Ascending aorta (tissue), 2 donors: ENCODE measurements at regions not wholly inside any gene's neighbourhood (a gene's known extent, or its start where the extent isn't known, plus 50 kb on each side); places are given as distances from the start of the nearest gene placed in this dataset.

ENCODE experiments used
- DNase-seq, 2 donors: peaks; one replicate each; pipeline ENCODE4 v3.0.0-alpha.2; 2019; ENCODE audit warnings: low spot score in 2 of 2
- H3K27ac ChIP-seq, 2 donors: fragments of 200-600 bp; sonication (generic); one replicate each; pipeline ENCODE4 v1.5.1; 2016 to 2017; ENCODE audit warnings: mild to moderate bottlenecking in 1 of 2
- H3K27me3 ChIP-seq: fragments of 200-600 bp; sonication (generic); one replicate; pipeline ENCODE4 v1.5.1; 2017
- H3K36me3 ChIP-seq, 2 donors: fragments of 200-600 bp; sonication (generic); one replicate each; pipeline ENCODE4 v1.5.1; 2016
- H3K4me1 ChIP-seq, 2 donors: fragments of 200-600 bp; sonication (generic); one replicate each; pipeline ENCODE4 v1.5.1; 2016 to 2017; ENCODE audit warnings: mild to moderate bottlenecking in 1 of 2
- H3K4me3 ChIP-seq, 2 donors: fragments of 200-600 bp; sonication (generic); one replicate each; pipeline ENCODE4 v1.5.1; 2016 to 2017; ENCODE audit warnings: mild to moderate bottlenecking in 1 of 2
- H3K9me3 ChIP-seq, 2 donors: fragments of 200-600 bp; sonication (generic); one replicate each; pipeline ENCODE4 v1.5.1; 2016
- intact Hi-C: fragments of 100-400 bp; cut with DNase I; formaldehyde crosslinking; loops from one replicate; pipeline ENCODE4 v1.15.1; 2023
- TF ChIP-seq, protein P1 (sequence below), 3 experiments: fragments of 200-600 bp in 2 of 3; fragments of 450-650 bp in 1 of 3; sonication (generic) in 2 of 3; IDR thresholded peaks; one replicate each; pipeline ENCODE4 v1.5.1; 2016 to 2019; ENCODE audit warnings: antibody characterized with exemption in 3 of 3, mild to moderate bottlenecking in 1 of 3, moderate library complexity in 1 of 3

DNA sequence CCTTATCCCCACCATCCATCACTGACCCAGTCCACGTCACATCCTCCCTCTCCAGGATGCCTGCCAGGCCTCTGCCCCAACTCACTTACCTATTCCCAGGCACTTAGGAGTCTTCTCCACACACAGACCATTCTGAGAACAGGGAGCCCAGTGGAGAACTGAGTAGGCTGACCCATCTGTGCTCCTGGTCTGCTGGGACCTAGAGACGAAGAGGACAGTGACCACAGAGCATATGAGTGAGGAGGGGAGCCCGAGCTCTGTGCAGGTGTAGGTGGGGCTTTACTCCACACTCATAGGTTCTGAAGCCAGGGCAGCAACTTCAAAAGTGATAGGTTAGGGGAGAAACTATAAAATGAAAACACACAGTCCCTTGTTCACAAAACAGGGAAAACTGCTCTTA lies 130.0 kb downstream of the NDUFA10 start:
- TF ChIP-seq, protein P1, sequence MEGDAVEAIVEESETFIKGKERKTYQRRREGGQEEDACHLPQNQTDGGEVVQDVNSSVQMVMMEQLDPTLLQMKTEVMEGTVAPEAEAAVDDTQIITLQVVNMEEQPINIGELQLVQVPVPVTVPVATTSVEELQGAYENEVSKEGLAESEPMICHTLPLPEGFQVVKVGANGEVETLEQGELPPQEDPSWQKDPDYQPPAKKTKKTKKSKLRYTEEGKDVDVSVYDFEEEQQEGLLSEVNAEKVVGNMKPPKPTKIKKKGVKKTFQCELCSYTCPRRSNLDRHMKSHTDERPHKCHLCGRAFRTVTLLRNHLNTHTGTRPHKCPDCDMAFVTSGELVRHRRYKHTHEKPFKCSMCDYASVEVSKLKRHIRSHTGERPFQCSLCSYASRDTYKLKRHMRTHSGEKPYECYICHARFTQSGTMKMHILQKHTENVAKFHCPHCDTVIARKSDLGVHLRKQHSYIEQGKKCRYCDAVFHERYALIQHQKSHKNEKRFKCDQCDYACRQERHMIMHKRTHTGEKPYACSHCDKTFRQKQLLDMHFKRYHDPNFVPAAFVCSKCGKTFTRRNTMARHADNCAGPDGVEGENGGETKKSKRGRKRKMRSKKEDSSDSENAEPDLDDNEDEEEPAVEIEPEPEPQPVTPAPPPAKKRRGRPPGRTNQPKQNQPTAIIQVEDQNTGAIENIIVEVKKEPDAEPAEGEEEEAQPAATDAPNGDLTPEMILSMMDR (IDR thresholded peaks at IDR 0.05): no peak
- Histone ChIP-seq H3K9me3 (no peaks in the 10 kb centered on the region), H3K27me3 (no peaks in the 10 kb centered on the region), H3K27ac (no peak overlapping the region), H3K4me1 (no peaks in the 10 kb centered on the region), H3K36me3 (no peaks in the 10 kb centered on the region), H3K4me3 (no peak overlapping the region)
- DNase-seq: no peak
- intact Hi-C loops: no loop called here

DNA sequence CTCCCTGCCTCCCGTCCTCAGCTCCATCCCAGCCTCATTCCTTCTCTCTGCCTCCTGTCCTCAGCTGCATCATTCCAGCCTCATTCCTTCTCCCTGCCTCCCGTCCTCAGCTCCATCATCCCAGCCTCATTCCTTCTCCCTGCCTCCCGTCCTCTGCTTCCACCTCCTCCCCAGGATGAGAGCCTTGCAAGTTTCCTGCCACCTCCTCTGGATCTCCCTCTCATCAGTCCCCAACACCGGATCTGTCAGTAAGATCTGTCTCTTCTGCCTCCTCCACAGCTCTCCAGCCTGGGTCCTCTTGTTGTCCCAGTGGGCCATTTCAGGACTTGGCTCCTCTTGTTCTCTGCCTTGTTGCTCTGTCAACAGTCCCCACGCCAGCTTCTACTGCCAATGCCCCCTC lies 130.9 kb downstream of the NDUFA10 start:
- no peaks in the 10 kb centered on the region for H3K9me3 ChIP-seq
- H3K4me3 ChIP-seq: no peak overlapping the region
- no peaks in the 10 kb centered on the region for H3K27me3 ChIP-seq
- H3K36me3 ChIP-seq: no peaks in the 10 kb centered on the region
- H3K27ac ChIP-seq: no peak overlapping the region
- intact Hi-C loops: no loop called here
- TF ChIP-seq, protein P1 (IDR thresholded peaks at IDR 0.05): no peak
- H3K4me1 ChIP-seq: no peaks in the 10 kb centered on the region
- DNase-seq: no peak

DNA sequence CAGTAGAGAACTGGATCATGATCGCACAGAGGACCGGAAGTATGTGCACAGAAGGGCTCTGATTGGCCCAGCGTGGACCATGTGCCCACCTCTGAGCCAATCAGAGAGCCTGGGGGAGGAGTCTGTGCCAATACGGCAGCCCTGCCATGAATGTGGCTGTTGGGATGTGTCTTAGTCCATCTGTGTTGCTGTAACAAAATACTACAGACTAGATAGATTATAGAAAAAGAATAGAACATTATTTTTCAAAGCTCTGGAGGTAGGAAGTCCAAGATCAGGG lies 132.0 kb downstream of the NDUFA10 start:
- no peak for DNase-seq
- H3K4me3 ChIP-seq: no peak overlapping the region
- no peaks in the 10 kb centered on the region for H3K27me3 ChIP-seq
- intact Hi-C loops: no loop called here
- no peak overlapping the region for H3K27ac ChIP-seq
- no peaks in the 10 kb centered on the region for H3K36me3 ChIP-seq
- no peaks in the 10 kb centered on the region for H3K9me3 ChIP-seq
- no peaks in the 10 kb centered on the region for H3K4me1 ChIP-seq
- TF ChIP-seq, protein P1 (IDR thresholded peaks at IDR 0.05): no peak

DNA sequence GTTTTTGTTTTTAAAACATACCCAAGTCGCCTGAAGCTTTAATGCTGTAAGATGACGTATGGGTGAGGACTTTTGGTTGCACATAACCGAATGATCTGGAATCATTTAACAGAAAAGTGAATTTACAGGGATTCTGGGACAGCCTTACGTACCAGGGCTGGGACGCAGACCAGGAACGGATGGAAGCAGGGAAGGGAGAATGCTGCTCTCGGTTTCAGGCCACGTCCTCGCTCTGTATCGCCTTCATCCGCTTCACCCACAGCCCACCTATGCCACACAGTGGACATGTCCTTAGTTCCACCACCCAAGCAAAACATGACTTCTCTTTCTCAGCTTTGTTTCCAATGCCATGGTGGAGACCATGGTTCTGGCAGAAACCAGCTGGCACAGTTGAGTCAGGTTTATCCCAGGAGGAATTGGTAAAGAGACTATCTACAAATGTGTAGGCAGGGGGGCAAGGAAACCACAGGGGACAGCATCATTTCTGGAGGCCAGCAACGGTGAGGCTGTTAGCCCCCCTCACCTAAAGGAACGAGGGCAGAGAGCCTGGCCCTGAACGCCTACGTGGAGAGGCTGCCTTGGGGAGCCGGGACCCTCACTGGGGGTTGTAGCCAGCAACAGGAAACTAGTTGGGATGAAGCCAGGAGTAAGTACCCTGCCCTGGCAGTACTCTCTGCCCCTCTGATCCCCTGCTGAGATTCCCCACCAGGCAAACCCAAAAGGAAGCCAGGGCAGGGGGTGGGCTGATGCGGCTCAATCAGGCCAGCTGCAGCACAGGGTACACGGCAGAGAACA lies 132.5 kb downstream of the NDUFA10 start:
- H3K4me3 ChIP-seq: no peak overlapping the region
- no peaks in the 10 kb centered on the region for H3K27me3 ChIP-seq
- TF ChIP-seq, protein P1 (IDR thresholded peaks at IDR 0.05): no peak
- intact Hi-C loops: no loop called here
- no peaks in the 10 kb centered on the region for H3K9me3 ChIP-seq
- H3K27ac ChIP-seq: no peak overlapping the region
- H3K36me3 ChIP-seq: no peaks in the 10 kb centered on the region
- no peak for DNase-seq
- no peaks in the 10 kb centered on the region for H3K4me1 ChIP-seq

DNA sequence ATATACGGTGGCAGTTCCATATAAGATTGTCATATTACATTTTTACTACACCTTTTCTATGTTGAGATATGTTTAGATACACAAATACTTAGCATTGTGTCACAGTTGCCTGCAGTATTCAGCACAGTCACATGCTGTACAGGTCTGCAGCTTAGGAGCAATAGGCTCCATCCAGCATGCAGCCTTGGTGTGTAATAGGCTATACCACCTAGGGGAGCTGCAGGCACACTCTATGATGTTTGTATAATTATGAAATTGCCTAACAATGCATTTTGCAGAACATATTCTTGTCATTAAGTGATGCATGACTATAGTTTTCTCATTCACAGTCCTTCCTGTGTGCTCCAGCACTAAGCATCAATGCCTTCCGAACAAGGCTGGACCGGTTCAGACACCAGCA lies 133.4 kb downstream of the NDUFA10 start:
- H3K9me3 ChIP-seq: no peaks in the 10 kb centered on the region
- no peaks in the 10 kb centered on the region for H3K4me1 ChIP-seq
- no peaks in the 10 kb centered on the region for H3K27me3 ChIP-seq
- no peak for DNase-seq
- intact Hi-C loops: no loop called here
- H3K27ac ChIP-seq: no peak overlapping the region
- no peak overlapping the region for H3K4me3 ChIP-seq
- H3K36me3 ChIP-seq: no peaks in the 10 kb centered on the region
- TF ChIP-seq, protein P1 (IDR thresholded peaks at IDR 0.05): no peak
